Prostate gland (tissue), 2 donors: ENCODE measurements at regions not wholly inside any gene's neighbourhood (a gene's known extent, or its start where the extent isn't known, plus 50 kb on each side); places are given as distances from the start of the nearest gene placed in this dataset.

ENCODE experiments used
- POLR2A ChIP-seq: fragments of 450-650 bp; IDR thresholded peaks from one replicate; pipeline ENCODE4 v1.6.1; 2016; ENCODE audit warnings: antibody characterized with exemption, mild to moderate bottlenecking
- TF ChIP-seq, protein P1 (sequence below), 4 experiments: fragments of 200-600 bp in 2 of 4; fragments of 450-650 bp in 2 of 4; sonication (generic) in 2 of 4; IDR thresholded peaks; 1 replicate in 3 of 4; 2 replicates in 1 of 4; pipeline ENCODE4 v1.5.1; 2016 to 2019; ENCODE audit warnings: antibody characterized with exemption in 4 of 4, mild to moderate bottlenecking in 2 of 4, moderate library complexity in 2 of 4

DNA sequence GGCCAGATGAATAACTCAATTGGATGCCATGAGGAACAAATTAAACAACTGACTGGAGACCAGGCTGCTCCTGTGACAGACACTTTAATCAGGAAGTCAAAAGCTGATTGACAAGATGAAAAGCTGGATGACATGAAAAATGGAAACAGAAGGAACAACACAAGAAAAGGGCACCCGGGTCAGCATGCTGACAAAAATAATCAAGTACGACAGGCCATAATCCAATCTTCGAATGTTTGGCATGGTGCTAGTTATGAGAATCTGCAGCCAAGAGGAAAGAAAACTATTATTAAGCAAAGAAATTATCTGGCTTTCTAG, 544.7 kb downstream of the ETNK1 start:
- TF ChIP-seq, protein P1, sequence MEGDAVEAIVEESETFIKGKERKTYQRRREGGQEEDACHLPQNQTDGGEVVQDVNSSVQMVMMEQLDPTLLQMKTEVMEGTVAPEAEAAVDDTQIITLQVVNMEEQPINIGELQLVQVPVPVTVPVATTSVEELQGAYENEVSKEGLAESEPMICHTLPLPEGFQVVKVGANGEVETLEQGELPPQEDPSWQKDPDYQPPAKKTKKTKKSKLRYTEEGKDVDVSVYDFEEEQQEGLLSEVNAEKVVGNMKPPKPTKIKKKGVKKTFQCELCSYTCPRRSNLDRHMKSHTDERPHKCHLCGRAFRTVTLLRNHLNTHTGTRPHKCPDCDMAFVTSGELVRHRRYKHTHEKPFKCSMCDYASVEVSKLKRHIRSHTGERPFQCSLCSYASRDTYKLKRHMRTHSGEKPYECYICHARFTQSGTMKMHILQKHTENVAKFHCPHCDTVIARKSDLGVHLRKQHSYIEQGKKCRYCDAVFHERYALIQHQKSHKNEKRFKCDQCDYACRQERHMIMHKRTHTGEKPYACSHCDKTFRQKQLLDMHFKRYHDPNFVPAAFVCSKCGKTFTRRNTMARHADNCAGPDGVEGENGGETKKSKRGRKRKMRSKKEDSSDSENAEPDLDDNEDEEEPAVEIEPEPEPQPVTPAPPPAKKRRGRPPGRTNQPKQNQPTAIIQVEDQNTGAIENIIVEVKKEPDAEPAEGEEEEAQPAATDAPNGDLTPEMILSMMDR (IDR thresholded peaks at IDR 0.05) = no peak
- TF ChIP-seq POLR2A = no peak
